NCI-H345 treated with DMSO at 0.1 percent for 48 hours (cell line): ENCODE measurements at regions not wholly inside any gene's neighbourhood (a gene's known extent, or its start where the extent isn't known, plus 50 kb on each side); places are given as distances from the start of the nearest gene placed in this dataset.

Experiments
- DNase-seq: peaks from one replicate; lab custom pipeline; 2025; ENCODE audit not compliant: unreplicated experiment; lab: John Stamatoyannopoulos, UW

DNA sequence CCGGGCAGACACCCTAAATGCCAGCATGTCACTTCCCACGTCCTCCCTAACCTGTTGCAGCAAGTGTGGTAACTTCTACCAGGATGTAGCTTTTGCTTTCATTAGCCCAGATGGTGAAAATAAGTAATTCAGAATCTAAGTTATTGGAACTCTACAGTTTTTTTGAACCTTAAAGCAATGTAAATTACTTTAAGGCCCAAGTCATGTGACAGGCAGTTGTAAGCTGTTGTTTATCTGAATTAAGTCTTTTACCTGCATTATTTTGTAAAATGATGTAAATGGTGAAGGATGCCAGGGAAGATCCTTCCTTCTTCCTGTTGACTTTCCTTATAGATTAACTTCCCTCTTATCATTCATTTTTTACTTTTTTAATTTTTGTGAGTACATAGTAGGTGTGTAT is 670.2 kb downstream of the SEMA5A start:
- DNase-seq: no peak

GRCh38 chr5:8879248-8879647 is 666.6 kb downstream of the SEMA5A start:
- no peak for DNase-seq

- no peak for DNase-seq
These were observed 661.8 kb downstream of the SEMA5A start for GRCh38 chr5:8884029-8884428.

DNA sequence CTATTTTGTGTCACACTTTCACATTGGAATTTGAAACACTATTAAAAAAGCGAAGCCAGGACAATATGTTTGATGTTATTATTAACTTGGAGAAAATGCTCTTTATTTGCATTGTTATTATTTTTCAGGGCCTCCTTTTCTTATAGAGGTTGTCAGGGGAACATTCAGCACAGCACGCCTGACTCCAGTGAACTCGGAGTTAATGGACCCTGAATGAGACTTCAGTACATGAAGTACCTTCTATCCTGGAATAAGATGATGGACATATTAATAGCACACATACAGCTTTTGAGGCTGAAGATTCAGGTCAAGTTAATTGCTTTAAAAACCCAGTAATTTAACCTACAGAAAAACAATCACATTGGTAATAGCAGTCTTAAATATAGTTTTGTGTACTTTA is 652.9 kb downstream of the SEMA5A start:
- no peak for DNase-seq

GRCh38 chr5:8894031-8894430 is 651.8 kb downstream of the SEMA5A start:
- no peak for DNase-seq

- DNase-seq: no peak
These were observed 650.8 kb downstream of the SEMA5A start for GRCh38 chr5:8895062-8895461.

- no peak for DNase-seq
These were observed 650.3 kb downstream of the SEMA5A start for GRCh38 chr5:8895599-8895998.

DNA sequence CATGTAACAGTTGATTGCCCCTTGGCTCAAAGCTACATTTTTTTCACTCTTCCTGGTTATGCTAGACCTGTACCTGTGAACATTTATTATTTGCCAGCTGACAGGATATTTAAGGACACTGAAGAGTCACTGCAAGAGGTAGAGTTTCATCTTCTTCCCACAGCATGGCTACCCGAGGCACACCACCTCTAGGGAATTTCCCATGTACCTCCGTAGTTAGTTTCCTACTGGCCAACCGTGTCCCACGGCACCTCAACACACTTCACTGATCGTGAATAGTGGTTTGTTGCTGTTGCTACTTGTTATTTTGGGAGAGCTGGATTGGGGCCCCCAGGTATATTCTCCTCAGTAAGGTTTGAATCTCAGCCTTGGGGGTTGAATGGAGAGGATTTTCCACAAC is 648.6 kb downstream of the SEMA5A start:
- DNase-seq: no peak

DNA sequence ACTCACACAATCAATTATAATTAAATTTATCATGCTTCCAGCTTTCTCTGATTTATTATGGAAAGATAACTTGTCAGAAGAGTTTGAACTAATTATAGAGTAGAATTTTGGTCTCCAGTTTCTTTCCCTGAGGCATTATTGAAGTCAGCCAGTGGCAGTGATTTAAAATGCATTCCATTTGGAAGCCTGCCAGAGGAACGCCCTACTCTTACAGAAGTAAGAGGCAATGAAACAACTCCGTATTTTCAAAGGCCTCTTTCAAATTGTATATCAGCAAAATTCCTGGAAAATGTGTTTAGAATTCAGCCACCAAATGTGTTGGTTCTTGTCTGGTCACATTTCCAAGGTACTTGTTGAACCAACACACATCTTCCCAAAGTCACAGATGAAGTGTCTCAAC is 640.9 kb downstream of the SEMA5A start:
- DNase-seq: peak; percentile 79

- DNase-seq: no peak
These were observed 639.4 kb downstream of the SEMA5A start for GRCh38 chr5:8906303-8906967.

DNA sequence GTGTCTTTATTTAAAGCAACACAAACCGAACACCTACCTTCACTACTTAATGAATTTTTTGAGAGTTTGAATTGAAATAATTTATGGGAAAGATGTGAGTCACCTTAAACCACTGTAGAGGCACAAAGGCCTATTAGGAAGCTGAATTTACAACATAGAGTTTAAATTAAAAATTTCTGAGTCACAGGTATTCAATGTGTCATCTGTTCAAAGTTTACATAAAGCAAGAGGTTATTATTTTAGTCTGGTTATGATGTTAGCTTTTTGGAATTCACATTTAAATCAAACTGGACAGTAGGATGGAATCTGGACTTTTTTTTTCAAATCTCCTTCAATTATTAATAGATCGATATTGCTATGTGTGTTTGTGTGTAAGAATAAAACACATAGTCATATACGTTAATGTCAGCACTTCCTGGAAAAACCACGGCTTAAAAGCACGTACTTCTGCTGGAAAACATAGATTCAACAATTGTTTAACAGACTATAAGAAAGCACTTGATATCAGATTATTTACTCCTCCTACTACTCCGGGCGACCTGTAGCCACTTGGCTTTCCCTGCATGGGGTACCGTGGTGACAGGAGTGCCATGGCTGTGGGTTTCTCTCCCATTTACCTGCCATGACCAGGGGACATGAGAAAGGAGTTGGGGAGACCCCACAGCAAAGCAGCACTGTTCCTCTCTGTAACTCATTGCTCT is 638.6 kb downstream of the SEMA5A start:
- DNase-seq: no peak

- no peak for DNase-seq
These were observed 637.7 kb downstream of the SEMA5A start for GRCh38 chr5:8908055-8908683.

DNA sequence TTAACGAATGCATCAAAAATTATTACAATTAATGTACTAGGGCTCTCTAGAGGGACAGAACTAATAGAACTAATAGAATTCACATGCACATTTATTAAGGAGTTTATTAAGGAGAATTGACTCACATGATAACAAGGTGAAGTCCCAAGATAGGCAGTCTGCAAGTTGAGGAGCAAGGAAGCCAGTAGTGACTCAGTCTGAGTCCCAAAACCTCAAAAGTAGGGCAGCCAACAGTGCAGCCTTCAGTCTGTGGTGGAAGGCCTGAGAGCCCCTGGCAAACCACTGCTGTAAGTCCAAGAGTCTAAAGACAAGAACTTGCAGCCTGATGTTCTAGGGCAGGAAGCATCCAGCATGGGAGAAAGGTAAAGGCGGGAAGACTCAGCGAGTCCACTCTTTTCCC is 633.8 kb downstream of the SEMA5A start:
- no peak for DNase-seq

DNA sequence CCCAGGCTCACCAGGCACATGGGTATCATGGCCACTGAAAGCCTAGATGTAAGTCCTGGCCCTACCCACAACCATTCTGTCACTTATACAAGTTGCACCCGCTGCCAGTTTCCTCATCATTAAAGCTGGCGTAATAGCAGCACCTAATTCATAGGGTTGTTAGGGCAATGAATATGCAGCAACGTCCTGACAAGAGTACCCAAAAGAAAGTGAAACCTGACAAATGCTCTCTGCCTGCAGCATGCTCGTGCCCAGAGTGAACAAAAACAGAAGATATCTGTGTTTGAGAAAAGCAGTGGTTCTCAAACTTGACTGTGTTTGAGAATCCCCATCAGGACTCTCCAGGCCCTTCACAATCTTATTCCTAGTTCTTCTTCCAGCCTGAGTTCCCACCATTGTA is 632.4 kb downstream of the SEMA5A start:
- DNase-seq: no peak

GRCh38 chr5:8919096-8919495 is 626.8 kb downstream of the SEMA5A start:
- no peak for DNase-seq

DNA sequence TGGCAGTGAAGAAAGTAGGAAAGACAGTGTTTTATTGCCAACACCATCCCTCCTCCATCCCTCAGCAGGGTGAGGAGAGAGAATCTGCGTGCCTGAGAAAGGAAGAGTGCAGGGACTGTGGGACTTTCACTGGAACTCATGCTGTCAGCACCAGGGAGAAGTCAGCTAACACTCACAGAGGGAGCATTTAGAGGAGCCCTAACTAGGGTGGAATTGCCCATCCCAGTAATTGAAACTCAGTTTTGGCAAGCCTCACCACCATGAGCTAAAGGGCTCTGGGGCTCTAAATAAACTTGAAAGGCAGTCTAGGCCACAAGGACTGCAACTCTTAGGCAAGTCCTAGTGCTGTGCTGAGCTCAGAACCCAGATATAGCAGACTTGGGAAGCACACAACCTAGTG is 622.3 kb downstream of the SEMA5A start:
- DNase-seq: no peak

DNA sequence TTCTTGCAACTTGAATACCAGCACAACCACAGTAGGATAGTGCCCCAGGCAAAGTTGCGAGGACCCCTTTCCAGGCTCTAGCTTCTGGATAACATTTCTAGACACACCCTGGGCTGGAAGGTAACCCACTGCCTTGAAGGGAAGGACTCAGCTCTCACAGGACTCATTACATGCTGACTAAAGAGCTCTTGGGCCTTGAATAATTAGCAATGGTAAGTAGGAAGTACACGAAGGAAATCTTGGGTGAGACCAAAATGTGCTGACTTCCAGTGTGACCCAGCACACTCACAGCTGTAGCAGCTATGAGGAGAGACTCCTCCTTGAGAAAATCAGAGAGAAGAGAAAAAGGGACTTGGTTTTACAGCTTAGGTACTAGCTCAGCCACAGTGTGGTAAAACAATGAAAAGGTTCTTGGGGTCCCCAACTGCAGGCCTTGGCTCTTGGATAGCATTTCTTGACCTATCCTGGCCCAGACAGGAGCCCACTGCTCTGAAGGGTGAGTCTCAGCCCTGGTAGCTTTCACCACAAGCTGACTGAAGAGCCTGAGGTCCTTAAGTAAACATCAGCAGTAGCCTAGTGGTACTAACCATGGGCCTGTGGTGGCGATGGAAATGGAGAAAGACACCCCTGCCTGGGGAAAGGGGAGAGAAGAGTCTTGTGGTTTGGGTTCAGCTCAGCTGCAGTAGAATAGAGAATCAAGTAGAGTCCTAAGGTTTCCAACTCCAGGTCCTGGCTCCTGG is 621.7 kb downstream of the SEMA5A start:
- no peak for DNase-seq

- no peak for DNase-seq
These were observed 615.9 kb downstream of the SEMA5A start for GRCh38 chr5:8930021-8930420.

GRCh38 chr5:8934455-8934854 is 611.4 kb downstream of the SEMA5A start:
- DNase-seq: no peak

- no peak for DNase-seq
These were observed 604.9 kb downstream of the SEMA5A start for GRCh38 chr5:8940934-8941333.

DNA sequence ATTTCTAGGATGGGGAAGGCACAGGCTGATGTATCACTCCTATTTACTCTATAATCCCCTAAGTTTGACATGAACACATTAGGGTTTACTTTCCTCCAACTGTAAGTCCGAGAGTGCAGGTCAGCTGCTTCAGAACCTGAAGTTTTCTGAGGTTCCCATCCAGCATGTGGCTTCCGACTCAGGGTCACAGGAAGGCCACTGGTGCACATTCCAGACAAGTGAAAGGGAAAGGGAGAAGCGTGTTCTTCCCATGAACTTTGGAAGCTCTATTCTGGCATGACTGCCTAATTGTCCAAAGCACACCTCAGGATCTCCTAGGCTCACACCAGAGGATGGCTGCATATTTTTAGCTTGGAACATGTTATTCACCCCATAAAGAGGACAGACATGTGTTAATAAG is 602.6 kb downstream of the SEMA5A start:
- DNase-seq: no peak

- no peak for DNase-seq
These were observed 601.9 kb downstream of the SEMA5A start for GRCh38 chr5:8944005-8944404.
